GM21576 (cell line): ENCODE measurements at regions not wholly inside any gene's neighbourhood (a gene's known extent, or its start where the extent isn't known, plus 50 kb on each side); places are given as distances from the start of the nearest gene placed in this dataset.
"Not testable (repeated sequence)": the region's sequence is repeated elsewhere in the genome, so short reads cannot be mapped to it uniquely, and the experiment has no call there.

Experiments used
- ATAC-seq: cut with Tn5 transposase; IDR thresholded peaks from one replicate; pipeline ENCODE4 v1.9.1; 2021; ENCODE audit warnings: mild to moderate bottlenecking, moderate library complexity; ENCODE audit not compliant: unreplicated experiment

DNA sequence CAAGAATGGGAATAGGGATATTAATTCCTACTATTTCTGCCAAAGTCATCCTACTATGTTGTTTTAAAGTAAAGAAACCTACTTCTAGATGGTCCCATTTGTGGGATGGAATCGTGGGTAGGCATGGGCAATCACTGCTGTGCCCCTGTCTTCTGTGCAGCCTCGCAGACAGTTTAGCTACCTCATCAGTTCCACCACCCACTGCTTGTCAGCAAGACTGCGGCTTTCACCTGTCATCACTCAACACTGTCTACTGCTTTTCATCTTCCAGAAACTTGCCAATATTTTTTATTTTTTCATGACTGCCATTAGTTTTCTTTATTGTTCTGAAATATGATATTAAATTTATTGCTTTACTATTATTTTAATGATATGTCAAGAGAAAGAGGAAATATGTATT is 368.1 kb upstream of the KYNU start:
- no peak for ATAC-seq

- ATAC-seq: no peak
These were observed 372.7 kb upstream of the KYNU start for GRCh38 chr2:142504754-142505153.

DNA sequence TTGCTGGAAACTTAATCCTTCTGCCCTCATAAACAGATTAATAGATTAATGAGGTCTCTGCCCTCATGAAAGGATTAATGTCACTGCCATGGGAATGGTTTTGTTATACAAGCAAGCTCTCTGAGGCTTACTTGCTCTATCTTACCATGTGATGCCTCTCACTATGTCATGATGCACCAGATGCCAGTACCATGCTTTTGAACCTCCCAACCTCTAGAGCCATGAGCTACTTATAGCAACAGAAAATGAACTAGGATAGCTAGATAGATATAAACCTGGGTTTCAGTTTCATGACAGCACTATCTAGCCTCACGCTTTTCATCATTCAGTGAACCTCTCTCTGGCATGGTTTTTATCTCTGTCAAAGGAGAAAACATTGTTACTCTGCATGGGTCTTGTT is 371.6 kb upstream of the LRP1B start:
- no peak for ATAC-seq

- ATAC-seq: no peak
These were observed 364.3 kb upstream of the LRP1B start for GRCh38 chr2:142495141-142495540.

DNA sequence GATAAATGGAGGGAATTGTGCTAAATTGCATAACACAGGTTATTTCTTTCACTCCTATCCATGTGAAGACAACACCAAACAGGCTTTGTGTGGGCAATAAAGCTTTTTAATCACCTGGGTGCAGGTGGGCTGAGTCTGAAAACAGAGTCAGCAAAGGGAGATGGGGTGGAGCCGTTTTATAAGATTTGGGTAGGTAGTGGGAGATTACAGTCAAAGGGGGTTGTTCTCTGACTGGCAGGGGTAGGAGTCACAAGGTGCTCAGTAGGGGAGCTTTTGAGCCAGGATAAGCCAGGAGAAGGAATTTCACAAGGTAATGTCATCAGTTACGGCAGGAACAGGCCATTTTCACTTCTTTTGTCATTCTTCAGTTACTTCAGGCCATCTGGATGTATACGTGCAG is 358.8 kb upstream of the LRP1B start:
- ATAC-seq: not testable (repeated sequence)

GRCh38 chr2:142484111-142484510 is 353.3 kb upstream of the LRP1B start:
- no peak for ATAC-seq

- no peak for ATAC-seq
These were observed 352.8 kb upstream of the LRP1B start for GRCh38 chr2:142483653-142484052.

DNA sequence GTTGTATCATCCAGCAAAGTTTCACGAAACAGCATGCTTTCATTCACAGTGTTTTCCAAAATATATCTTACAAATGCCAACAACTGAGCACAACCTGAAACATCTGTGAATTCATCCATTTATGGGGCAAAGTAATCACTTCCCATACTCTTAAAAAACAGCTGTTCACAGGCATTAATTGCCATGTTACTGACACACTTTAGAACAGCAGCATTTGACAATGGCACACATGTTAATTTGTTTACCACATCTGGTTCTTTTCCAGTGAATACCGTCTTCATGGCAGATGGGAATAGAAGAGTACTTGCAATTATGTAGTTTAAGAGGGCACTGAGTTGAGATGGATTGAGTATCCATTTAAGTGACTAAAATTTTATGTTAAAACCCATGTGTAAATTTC is 347.4 kb upstream of the LRP1B start:
- no peak for ATAC-seq

GRCh38 chr2:142472382-142472781 is 341.6 kb upstream of the LRP1B start:
- no peak for ATAC-seq

- no peak for ATAC-seq
These were observed 336.5 kb upstream of the LRP1B start for GRCh38 chr2:142467321-142467720.

- no peak for ATAC-seq
These were observed 332.2 kb upstream of the LRP1B start for GRCh38 chr2:142463047-142463446.

DNA sequence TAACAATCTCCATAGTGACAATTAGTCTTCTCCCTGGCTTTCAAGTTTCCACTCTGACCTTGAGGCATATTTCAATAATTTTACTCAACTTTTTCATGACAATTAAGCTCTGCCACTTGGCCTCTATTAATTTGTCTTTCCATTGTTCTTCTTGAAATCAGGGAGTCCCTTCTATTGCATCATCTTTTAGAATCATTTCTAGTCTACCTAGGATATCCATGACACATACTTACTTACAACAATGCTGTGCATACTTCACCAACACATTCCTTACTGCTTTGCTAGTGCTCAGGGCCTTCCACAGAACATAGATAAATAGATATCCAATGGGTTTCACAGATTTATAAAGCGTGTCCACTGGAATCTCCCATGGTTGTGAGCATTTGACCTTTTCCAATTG is 331.5 kb upstream of the LRP1B start:
- ATAC-seq: no peak

DNA sequence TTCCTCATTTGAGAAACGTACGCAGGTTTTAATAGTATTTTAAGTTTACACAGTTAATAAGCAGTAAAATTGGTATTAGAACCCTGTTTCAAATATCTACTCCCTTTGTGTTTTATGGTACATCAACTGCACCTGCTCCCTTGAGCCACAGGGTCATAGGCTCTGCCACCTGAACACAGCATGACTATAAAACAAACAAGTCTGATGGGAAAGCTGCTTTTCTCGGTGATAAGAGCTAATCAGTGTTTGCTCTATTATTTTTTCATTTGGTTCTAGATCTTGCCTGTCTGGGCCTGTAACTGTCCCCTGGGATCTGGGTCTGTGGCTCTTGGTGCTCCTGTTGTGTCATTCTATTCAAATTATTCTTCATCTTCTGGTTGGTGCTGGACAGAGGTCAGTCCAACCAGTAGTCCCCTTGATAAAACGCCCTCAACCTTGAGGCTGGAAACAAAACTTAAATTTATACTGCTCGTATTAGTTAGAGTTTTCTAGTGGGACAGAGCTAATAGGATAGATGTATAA is 314.8 kb upstream of the LRP1B start:
- ATAC-seq: no peak

- ATAC-seq: no peak
These were observed 314.2 kb upstream of the LRP1B start for GRCh38 chr2:142445023-142445422.

- ATAC-seq: no peak
These were observed 305.0 kb upstream of the LRP1B start for GRCh38 chr2:142435847-142436246.

- ATAC-seq: no peak
These were observed 295.2 kb upstream of the LRP1B start for GRCh38 chr2:142426064-142426463.

DNA sequence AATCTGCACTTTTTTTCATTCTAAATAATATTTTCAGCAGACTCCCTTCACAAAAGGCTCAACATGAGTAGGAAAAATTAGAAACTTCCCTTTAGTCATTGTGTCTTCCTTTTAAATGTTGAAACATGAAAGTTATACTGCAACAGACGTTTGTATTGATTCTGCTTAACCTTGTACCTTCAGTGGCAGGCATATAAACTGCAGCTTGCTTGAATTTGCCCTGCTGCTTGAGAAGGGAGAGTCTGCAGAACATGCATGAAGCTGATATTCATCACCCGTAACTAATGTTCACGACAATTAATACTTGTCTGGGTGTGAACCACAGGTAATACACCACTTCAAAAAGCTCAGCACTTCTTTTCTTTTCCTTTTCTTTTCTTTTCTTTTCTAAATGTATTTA is 294.7 kb upstream of the LRP1B start:
- no peak for ATAC-seq

DNA sequence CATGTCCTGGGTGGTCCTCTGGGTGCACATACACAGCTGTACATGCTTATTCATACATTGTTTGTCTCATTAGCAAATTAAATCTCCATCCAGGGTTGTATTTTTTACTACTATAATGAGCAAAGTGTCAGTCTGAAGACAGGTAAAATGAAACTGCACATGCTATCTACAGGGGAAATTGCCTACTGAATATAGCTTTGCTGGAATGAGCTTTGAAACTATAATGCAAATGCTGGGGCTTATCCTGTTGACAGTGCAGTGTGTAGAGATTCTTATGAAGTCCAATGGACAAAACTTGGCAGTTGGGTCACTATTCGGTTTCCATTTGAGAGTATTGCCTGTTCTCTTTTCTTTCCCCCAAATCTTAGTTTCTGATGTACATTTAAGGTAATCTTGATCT is 292.8 kb upstream of the LRP1B start:
- no peak for ATAC-seq

GRCh38 chr2:142422769-142423168 is 292.0 kb upstream of the LRP1B start:
- no peak for ATAC-seq

GRCh38 chr2:142422041-142422440 is 291.2 kb upstream of the LRP1B start:
- no peak for ATAC-seq

DNA sequence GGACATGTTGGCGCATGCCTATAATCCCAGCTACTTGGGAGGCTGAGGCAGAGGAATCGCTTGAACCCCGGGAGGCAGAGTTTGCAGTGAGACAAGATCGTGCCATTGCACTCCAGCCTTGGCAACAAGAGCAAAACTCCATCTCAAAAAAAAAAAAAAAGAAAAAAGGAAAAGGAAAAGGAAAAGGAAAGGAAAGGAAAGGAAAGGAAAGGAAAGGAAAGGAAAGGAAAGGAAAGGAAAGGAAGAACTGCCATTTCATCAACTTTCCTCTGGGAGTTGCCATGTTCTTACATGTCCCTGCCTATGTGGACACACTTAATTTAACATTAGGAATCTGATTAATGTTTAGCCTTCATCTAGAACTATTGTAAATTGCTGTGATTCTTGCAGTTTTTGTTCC is 287.9 kb upstream of the LRP1B start:
- ATAC-seq: not testable (repeated sequence)

- ATAC-seq: no peak
These were observed 286.2 kb upstream of the LRP1B start for GRCh38 chr2:142416996-142417395.

DNA sequence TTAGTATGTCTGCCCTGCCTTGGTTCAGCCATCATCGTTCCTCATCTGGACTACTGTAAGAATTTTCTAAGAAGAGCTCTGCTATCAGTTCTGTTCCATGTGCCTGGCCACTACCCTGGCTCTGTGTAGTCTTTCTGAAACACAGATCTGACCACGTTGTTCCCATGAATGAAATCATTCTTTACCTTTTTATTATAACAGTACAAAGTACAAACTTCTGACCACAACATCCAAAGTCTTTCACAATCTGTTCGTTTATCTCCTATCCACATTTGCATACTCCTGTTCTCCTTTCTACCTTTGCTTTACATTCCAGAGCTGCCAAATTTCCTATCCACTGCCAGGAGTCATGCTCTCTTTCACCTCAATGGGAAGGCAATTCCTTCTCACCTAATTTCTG is 284.6 kb upstream of the LRP1B start:
- ATAC-seq: no peak

- no peak for ATAC-seq
These were observed 267.4 kb upstream of the LRP1B start for GRCh38 chr2:142398212-142398611.
